ENCODE measurements at regions not wholly inside any gene's neighbourhood (a gene's known extent, or its start where the extent isn't known, plus 50 kb on each side); places are given as distances from the start of the nearest gene placed in this dataset.

- Histone ChIP-seq H4K8ac (ENCODE audit: low read depth, low read length) (no peak overlapping the region), H3K4me2 (ENCODE audit: insufficient read depth, low read length, poor library complexity, severe bottlenecking) (no peak overlapping the region), H3K27me3 (ENCODE audit: control insufficient read depth in 3 of 3, insufficient read depth in 3 of 3, low read depth in 1 of 3, low read length in 3 of 3) (peaks cover 0 to 2% (median 0%) of the 10 kb centered on the region in 3 experiments), H4K91ac (ENCODE audit: low read depth, low read length, poor library complexity) (no peak overlapping the region), H2BK12ac (ENCODE audit: low read length) (no peak overlapping the region), H2AK5ac (ENCODE audit: low read depth, low read length) (no peak overlapping the region), H3K23ac (ENCODE audit: low read depth, low read length, poor library complexity) (no peak overlapping the region), H3K27ac (replicated peaks; ENCODE audit: low read length) (no peak overlapping the region), H3K9me3 (replicated peaks in 1 of 2; ENCODE audit: control insufficient read depth in 2 of 2, insufficient read depth in 1 of 2, low read depth in 1 of 2, low read length in 2 of 2) (no peaks in the 10 kb centered on the region), H3K79me1 (ENCODE audit: low read depth, low read length) (no peaks in the 10 kb centered on the region), H2AFZ (ENCODE audit: low read length) (no peak overlapping the region), H2BK15ac (ENCODE audit: low read length) (no peak overlapping the region), H3K14ac (ENCODE audit: low read length) (no peak overlapping the region), H2BK120ac (ENCODE audit: low read depth, low read length) (no peak overlapping the region), H3K18ac (ENCODE audit: low read length) (no peak overlapping the region), H3K4me1 (ENCODE audit: control insufficient read depth in 2 of 2, insufficient read depth in 1 of 2, low read depth in 1 of 2, low read length in 2 of 2) (peaks cover 4 to 12% of the 10 kb centered on the region in 2 donors), H3K9ac (ENCODE audit: low read depth, low read length, poor library complexity) (no peak overlapping the region), H2BK5ac (ENCODE audit: low read length) (no peak overlapping the region), H3K36me3 (replicated peaks in 1 of 2; ENCODE audit: control insufficient read depth in 2 of 2, insufficient read depth in 2 of 2, low read length in 2 of 2) (no peaks in the 10 kb centered on the region), H3K4me3 (ENCODE audit: low read length in 2 of 2) (no peak overlapping the region), H3K4ac (ENCODE audit: low read length) (no peak overlapping the region)
- no peak for DNase-seq (ENCODE audit: low spot score)
- WGBS, 2 donors (ENCODE audit: extremely low coverage in 2 of 2, insufficient read length in 2 of 2, insufficient replicate concordance in 1 of 2), result no CpG with 5 or more reads among the region's 3 CpGs
Measured at GRCh38 chr15:87720235-87720634, 536.3 kb downstream of the NTRK3 start.

GRCh38 chr15:87716422-87716821 lies 540.1 kb downstream of the NTRK3 start:
- no CpG with 5 or more reads among the region's 3 CpGs for WGBS, 2 donors (ENCODE audit: extremely low coverage in 2 of 2, insufficient read length in 2 of 2, insufficient replicate concordance in 1 of 2)
- Histone ChIP-seq H3K27ac (replicated peaks; ENCODE audit: low read length) (no peak overlapping the region), H3K4me1 (ENCODE audit: control insufficient read depth in 2 of 2, insufficient read depth in 1 of 2, low read depth in 1 of 2, low read length in 2 of 2) (no peaks in the 10 kb centered on the region), H2BK120ac (ENCODE audit: low read depth, low read length) (no peak overlapping the region), H3K18ac (ENCODE audit: low read length) (no peak overlapping the region), H3K9ac (ENCODE audit: low read depth, low read length, poor library complexity) (no peak overlapping the region), H4K8ac (ENCODE audit: low read depth, low read length) (no peak overlapping the region), H3K4me2 (ENCODE audit: insufficient read depth, low read length, poor library complexity, severe bottlenecking) (no peak overlapping the region), H4K91ac (ENCODE audit: low read depth, low read length, poor library complexity) (no peak overlapping the region), H3K4ac (ENCODE audit: low read length) (no peak overlapping the region), H3K79me1 (ENCODE audit: low read depth, low read length) (no peaks in the 10 kb centered on the region), H3K14ac (ENCODE audit: low read length) (no peak overlapping the region), H3K4me3 (ENCODE audit: low read length in 2 of 2) (no peak overlapping the region), H2AFZ (ENCODE audit: low read length) (no peak overlapping the region), H3K27me3 (ENCODE audit: control insufficient read depth in 3 of 3, insufficient read depth in 3 of 3, low read depth in 1 of 3, low read length in 3 of 3) (peaks cover 0 to 7% (median 0%) of the 10 kb centered on the region in 3 experiments), H2BK5ac (ENCODE audit: low read length) (no peak overlapping the region), H2AK5ac (ENCODE audit: low read depth, low read length) (no peak overlapping the region), H3K23ac (ENCODE audit: low read depth, low read length, poor library complexity) (no peak overlapping the region), H2BK15ac (ENCODE audit: low read length) (no peak overlapping the region), H2BK12ac (ENCODE audit: low read length) (no peak overlapping the region), H3K36me3 (replicated peaks in 1 of 2; ENCODE audit: control insufficient read depth in 2 of 2, insufficient read depth in 2 of 2, low read length in 2 of 2) (no peaks in the 10 kb centered on the region), H3K9me3 (replicated peaks in 1 of 2; ENCODE audit: control insufficient read depth in 2 of 2, insufficient read depth in 1 of 2, low read depth in 1 of 2, low read length in 2 of 2) (no peaks in the 10 kb centered on the region)
- DNase-seq (ENCODE audit: low spot score), result no peak

- Histone ChIP-seq H3K4me3 (ENCODE audit: low read length in 2 of 2) (no peak overlapping the region), H2BK5ac (ENCODE audit: low read length) (no peak overlapping the region), H3K79me1 (ENCODE audit: low read depth, low read length) (no peaks in the 10 kb centered on the region), H2BK15ac (ENCODE audit: low read length) (no peak overlapping the region), H3K9me3 (replicated peaks in 1 of 2; ENCODE audit: control insufficient read depth in 2 of 2, insufficient read depth in 1 of 2, low read depth in 1 of 2, low read length in 2 of 2) (no peaks in the 10 kb centered on the region), H4K8ac (ENCODE audit: low read depth, low read length) (no peak overlapping the region), H2BK120ac (ENCODE audit: low read depth, low read length) (no peak overlapping the region), H3K27me3 (ENCODE audit: control insufficient read depth in 3 of 3, insufficient read depth in 3 of 3, low read depth in 1 of 3, low read length in 3 of 3) (peaks cover 0 to 7% (median 0%) of the 10 kb centered on the region in 3 experiments), H2AK5ac (ENCODE audit: low read depth, low read length) (no peak overlapping the region), H4K91ac (ENCODE audit: low read depth, low read length, poor library complexity) (no peak overlapping the region), H2BK12ac (ENCODE audit: low read length) (no peak overlapping the region), H3K4ac (ENCODE audit: low read length) (no peak overlapping the region), H3K36me3 (replicated peaks in 1 of 2; ENCODE audit: control insufficient read depth in 2 of 2, insufficient read depth in 2 of 2, low read length in 2 of 2) (no peaks in the 10 kb centered on the region), H3K14ac (ENCODE audit: low read length) (no peak overlapping the region), H2AFZ (ENCODE audit: low read length) (no peak overlapping the region), H3K27ac (replicated peaks; ENCODE audit: low read length) (no peak overlapping the region), H3K9ac (ENCODE audit: low read depth, low read length, poor library complexity) (no peak overlapping the region), H3K23ac (ENCODE audit: low read depth, low read length, poor library complexity) (no peak overlapping the region), H3K18ac (ENCODE audit: low read length) (no peak overlapping the region), H3K4me2 (ENCODE audit: insufficient read depth, low read length, poor library complexity, severe bottlenecking) (no peak overlapping the region), H3K4me1 (ENCODE audit: control insufficient read depth in 2 of 2, insufficient read depth in 1 of 2, low read depth in 1 of 2, low read length in 2 of 2) (no peaks in the 10 kb centered on the region)
- no peak for DNase-seq (ENCODE audit: low spot score)
- no CpG with 5 or more reads among the region's 1 CpG for WGBS, 2 donors (ENCODE audit: extremely low coverage in 2 of 2, insufficient read length in 2 of 2, insufficient replicate concordance in 1 of 2)
Measured at GRCh38 chr15:87715252-87715651, 541.3 kb downstream of the NTRK3 start.

- no peaks in the 10 kb centered on the region for H3K9me3 ChIP-seq (replicated peaks in 1 of 2; ENCODE audit: control insufficient read depth in 2 of 2, insufficient read depth in 1 of 2, low read depth in 1 of 2, low read length in 2 of 2)
- no peak overlapping the region for H2BK12ac ChIP-seq (ENCODE audit: low read length)
- H3K4me1 ChIP-seq (ENCODE audit: control insufficient read depth in 2 of 2, insufficient read depth in 1 of 2, low read depth in 1 of 2, low read length in 2 of 2), result no peaks in the 10 kb centered on the region
- H3K4me2 ChIP-seq (ENCODE audit: insufficient read depth, low read length, poor library complexity, severe bottlenecking), result no peak overlapping the region
- H3K36me3 ChIP-seq (replicated peaks in 1 of 2; ENCODE audit: control insufficient read depth in 2 of 2, insufficient read depth in 2 of 2, low read length in 2 of 2), result no peaks in the 10 kb centered on the region
- H3K9ac ChIP-seq (ENCODE audit: low read depth, low read length, poor library complexity), result no peak overlapping the region
- WGBS, 2 donors (ENCODE audit: extremely low coverage in 2 of 2, insufficient read length in 2 of 2, insufficient replicate concordance in 1 of 2), result no CpG with 5 or more reads among the region's 1 CpG
- no peak overlapping the region for H2BK120ac ChIP-seq (ENCODE audit: low read depth, low read length)
- no peak overlapping the region for H3K14ac ChIP-seq (ENCODE audit: low read length)
- H2BK15ac ChIP-seq (ENCODE audit: low read length), result no peak overlapping the region
- no peak overlapping the region for H2AK5ac ChIP-seq (ENCODE audit: low read depth, low read length)
- H4K91ac ChIP-seq (ENCODE audit: low read depth, low read length, poor library complexity), result no peak overlapping the region
- no peak overlapping the region for H3K18ac ChIP-seq (ENCODE audit: low read length)
- no peak for DNase-seq (ENCODE audit: low spot score)
- H3K23ac ChIP-seq (ENCODE audit: low read depth, low read length, poor library complexity), result no peak overlapping the region
- H3K4ac ChIP-seq (ENCODE audit: low read length), result no peak overlapping the region
- H3K27me3 ChIP-seq (ENCODE audit: control insufficient read depth in 3 of 3, insufficient read depth in 3 of 3, low read depth in 1 of 3, low read length in 3 of 3), result peaks cover 0 to 11% (median 0%) of the 10 kb centered on the region in 3 experiments
- no peak overlapping the region for H3K27ac ChIP-seq (replicated peaks; ENCODE audit: low read length)
- H2AFZ ChIP-seq (ENCODE audit: low read length), result no peak overlapping the region
- no peak overlapping the region for H2BK5ac ChIP-seq (ENCODE audit: low read length)
- no peak overlapping the region for H3K4me3 ChIP-seq (ENCODE audit: low read length in 2 of 2)
- H3K79me1 ChIP-seq (ENCODE audit: low read depth, low read length), result no peaks in the 10 kb centered on the region
- no peak overlapping the region for H4K8ac ChIP-seq (ENCODE audit: low read depth, low read length)
Measured at GRCh38 chr15:87713475-87713879, 543.1 kb downstream of the NTRK3 start.

Data from neuronal stem cell (in vitro differentiated cells).